ENCODE measurements at regions not wholly inside any gene's neighbourhood (a gene's known extent, or its start where the extent isn't known, plus 50 kb on each side); places are given as distances from the start of the nearest gene placed in this dataset.

DNA sequence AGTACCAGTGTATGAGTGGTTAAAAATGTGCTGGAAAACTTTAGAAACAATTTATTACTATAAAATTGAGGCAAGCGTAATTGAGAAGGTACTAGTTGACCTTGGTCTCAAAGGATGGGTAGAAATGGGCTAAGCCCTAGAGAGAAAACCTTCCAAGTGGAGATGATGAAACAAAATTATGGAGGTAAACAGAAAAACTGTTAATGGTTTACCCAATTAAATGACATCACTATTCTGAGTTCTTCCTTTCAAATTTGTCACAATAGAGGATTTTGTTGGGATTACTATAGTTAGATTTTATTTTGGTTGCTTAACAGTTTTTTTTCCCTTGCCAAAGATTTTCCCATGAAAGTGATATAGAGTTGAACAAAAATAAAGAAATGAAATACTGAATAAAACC is 1302.5 kb upstream of the TENM3 start:
- Histone ChIP-seq H3K4me3 (ENCODE audit: low read length) (no peak overlapping the region), H3K27me3 (ENCODE audit: control insufficient read depth, insufficient read depth, low read length) (no peaks in the 10 kb centered on the region), H3K9me3 (replicated peaks; ENCODE audit: low read length) (no peaks in the 10 kb centered on the region), H3K4me1 (ENCODE audit: control insufficient read depth, insufficient read depth, low read length) (no peaks in the 10 kb centered on the region), H3K9ac (ENCODE audit: low read depth, low read length) (no peak overlapping the region), H3K36me3 (ENCODE audit: insufficient read depth, low read length) (no peaks in the 10 kb centered on the region), H3K4me2 (ENCODE audit: low read length) (no peak overlapping the region)

DNA sequence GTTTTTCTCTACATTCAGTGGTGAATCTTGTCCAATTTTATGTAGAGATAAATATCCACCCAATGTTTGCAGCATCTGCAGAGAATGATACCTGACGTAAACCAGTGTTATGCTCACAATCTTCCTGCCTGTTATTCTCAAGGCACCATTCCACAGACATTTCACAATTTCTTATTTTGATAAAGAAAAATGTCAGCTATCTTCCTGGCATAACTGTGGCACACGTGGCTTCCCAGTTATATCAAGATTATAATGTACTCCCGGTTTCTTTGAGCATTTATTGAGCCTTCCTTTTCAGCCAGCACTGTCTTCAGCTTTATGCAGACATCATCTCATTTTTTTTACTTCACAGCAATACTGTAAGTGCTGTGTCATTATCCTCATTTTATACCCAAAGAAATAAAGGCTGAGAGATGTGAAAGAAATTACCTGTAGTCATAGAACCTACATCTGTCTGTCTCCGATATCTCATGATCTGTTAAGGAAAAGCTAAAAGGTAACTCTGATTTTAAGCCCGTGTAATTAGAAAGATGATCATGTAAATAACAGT is 1300.8 kb upstream of the TENM3 start:
- Histone ChIP-seq H3K9me3 (replicated peaks; ENCODE audit: low read length) (no peaks in the 10 kb centered on the region), H3K4me1 (ENCODE audit: control insufficient read depth, insufficient read depth, low read length) (no peaks in the 10 kb centered on the region), H3K4me2 (ENCODE audit: low read length) (no peak overlapping the region), H3K9ac (ENCODE audit: low read depth, low read length) (no peak overlapping the region), H3K36me3 (ENCODE audit: insufficient read depth, low read length) (no peaks in the 10 kb centered on the region), H3K27me3 (ENCODE audit: control insufficient read depth, insufficient read depth, low read length) (no peaks in the 10 kb centered on the region), H3K4me3 (ENCODE audit: low read length) (no peak overlapping the region)

- no peak overlapping the region for H3K4me2 ChIP-seq (ENCODE audit: low read length)
These were observed 1297.0 kb upstream of the TENM3 start for GRCh38 chr4:180946188-180946587.

GRCh38 chr4:180947425-180947824 is 1295.8 kb upstream of the TENM3 start:
- no peaks in the 10 kb centered on the region for H3K4me1 ChIP-seq (ENCODE audit: control insufficient read depth, insufficient read depth, low read length)
- no peaks in the 10 kb centered on the region for H3K9me3 ChIP-seq (replicated peaks; ENCODE audit: low read length)
- H3K36me3 ChIP-seq (ENCODE audit: insufficient read depth, low read length), result no peaks in the 10 kb centered on the region
- no peak overlapping the region for H3K4me2 ChIP-seq (ENCODE audit: low read length)
- H3K9ac ChIP-seq (ENCODE audit: low read depth, low read length), result no peak overlapping the region
- H3K4me3 ChIP-seq (ENCODE audit: low read length), result no peak overlapping the region
- H3K27me3 ChIP-seq (ENCODE audit: control insufficient read depth, insufficient read depth, low read length), result no peaks in the 10 kb centered on the region

More at GRCh38 chr4:180946188-180946587, 1297.0 kb upstream of the TENM3 start:
- no peaks in the 10 kb centered on the region for H3K4me1 ChIP-seq (ENCODE audit: control insufficient read depth, insufficient read depth, low read length)
- no peak overlapping the region for H3K4me3 ChIP-seq (ENCODE audit: low read length)
- H3K27me3 ChIP-seq (ENCODE audit: control insufficient read depth, insufficient read depth, low read length), result no peaks in the 10 kb centered on the region
- no peaks in the 10 kb centered on the region for H3K9me3 ChIP-seq (replicated peaks; ENCODE audit: low read length)
- no peaks in the 10 kb centered on the region for H3K36me3 ChIP-seq (ENCODE audit: insufficient read depth, low read length)
- H3K9ac ChIP-seq (ENCODE audit: low read depth, low read length), result no peak overlapping the region

DNA sequence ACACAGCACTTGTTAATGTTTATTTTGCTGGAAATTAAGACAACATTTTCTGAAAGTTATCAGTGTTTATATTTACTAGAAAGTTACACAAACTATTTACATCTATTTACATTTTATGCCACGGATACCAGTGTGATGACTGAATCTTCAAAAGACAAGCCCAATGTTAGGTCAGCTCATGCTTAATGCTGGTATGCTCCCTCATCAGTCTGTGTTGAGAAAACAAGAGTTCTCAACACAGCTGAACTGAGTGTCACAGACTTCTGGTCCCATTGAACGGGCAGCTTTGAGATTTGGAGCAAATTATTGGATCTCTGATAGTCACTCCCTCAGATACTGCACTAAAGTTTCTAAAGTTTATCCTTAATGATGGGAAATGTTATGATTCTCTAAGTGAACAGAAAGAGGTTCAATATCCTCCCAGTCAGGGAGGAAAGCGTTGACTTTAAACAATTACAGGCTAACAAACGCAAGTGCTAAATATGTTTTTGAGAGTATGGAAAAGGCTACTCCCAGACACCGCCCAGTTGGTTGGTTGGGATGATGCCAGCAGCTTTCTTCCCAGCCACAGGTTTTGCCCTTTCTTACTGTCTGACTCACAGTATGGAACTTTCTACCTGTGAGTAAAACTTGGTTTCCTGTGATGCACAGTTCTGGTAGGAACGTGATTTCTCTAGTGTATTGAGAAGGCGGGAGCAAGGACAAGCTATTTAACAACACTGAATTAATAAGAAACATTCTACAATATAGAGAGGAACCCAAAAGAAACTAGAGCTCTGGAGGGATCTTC is 1293.6 kb upstream of the TENM3 start:
- Histone ChIP-seq H3K4me2 (ENCODE audit: low read length) (no peak overlapping the region), H3K4me3 (ENCODE audit: low read length) (no peak overlapping the region), H3K36me3 (ENCODE audit: insufficient read depth, low read length) (no peaks in the 10 kb centered on the region), H3K27me3 (ENCODE audit: control insufficient read depth, insufficient read depth, low read length) (no peaks in the 10 kb centered on the region), H3K4me1 (ENCODE audit: control insufficient read depth, insufficient read depth, low read length) (no peaks in the 10 kb centered on the region), H3K9me3 (replicated peaks; ENCODE audit: low read length) (no peaks in the 10 kb centered on the region), H3K9ac (ENCODE audit: low read depth, low read length) (no peak overlapping the region)

DNA sequence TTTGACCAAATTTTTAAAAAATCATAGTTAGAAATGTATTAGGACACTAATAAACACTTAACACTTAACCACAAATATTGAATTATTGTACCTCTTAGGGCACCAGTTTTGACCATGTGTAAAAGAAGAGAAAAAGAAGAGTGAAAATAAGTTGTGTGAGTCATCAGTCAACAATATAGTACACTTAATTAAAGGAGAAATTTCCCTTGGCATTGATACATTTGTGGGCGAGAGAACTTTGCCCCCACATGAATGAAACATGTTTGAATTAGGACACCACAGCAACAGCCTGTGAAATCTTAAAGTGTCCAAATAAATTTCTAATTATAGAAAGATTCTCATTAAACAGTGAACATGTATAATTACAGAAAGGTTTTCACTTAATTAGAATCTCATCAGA is 1292.8 kb upstream of the TENM3 start:
- Histone ChIP-seq H3K36me3 (ENCODE audit: insufficient read depth, low read length) (no peaks in the 10 kb centered on the region), H3K4me2 (ENCODE audit: low read length) (no peak overlapping the region), H3K9ac (ENCODE audit: low read depth, low read length) (no peak overlapping the region), H3K4me3 (ENCODE audit: low read length) (no peak overlapping the region), H3K9me3 (replicated peaks; ENCODE audit: low read length) (no peaks in the 10 kb centered on the region), H3K27me3 (ENCODE audit: control insufficient read depth, insufficient read depth, low read length) (no peaks in the 10 kb centered on the region), H3K4me1 (ENCODE audit: control insufficient read depth, insufficient read depth, low read length) (no peaks in the 10 kb centered on the region)

- no peak overlapping the region for H3K4me3 ChIP-seq (ENCODE audit: low read length)
- H3K4me1 ChIP-seq (ENCODE audit: control insufficient read depth, insufficient read depth, low read length), result no peaks in the 10 kb centered on the region
These were observed 1291.9 kb upstream of the TENM3 start for GRCh38 chr4:180951312-180951711.

DNA sequence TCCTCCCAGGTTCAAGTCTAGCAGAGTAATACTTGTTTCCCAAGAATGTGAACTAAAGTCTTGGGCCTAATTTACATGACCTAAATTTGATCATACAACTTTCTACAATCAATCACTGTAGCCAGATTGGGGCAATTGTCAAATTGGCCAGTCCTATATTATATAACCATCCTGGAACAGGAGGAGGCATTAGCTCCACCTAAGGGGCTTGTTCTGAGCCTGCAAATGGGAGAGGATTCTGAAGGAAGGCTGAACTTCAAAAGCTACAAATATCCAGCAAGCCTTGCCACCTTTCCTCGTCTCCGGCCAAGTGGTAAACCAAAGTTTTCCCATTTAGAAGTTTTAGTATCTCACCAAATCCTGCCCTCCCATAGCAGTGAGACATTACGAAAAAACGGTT is 1289.6 kb upstream of the TENM3 start:
- H3K9ac ChIP-seq (ENCODE audit: low read depth, low read length), result no peak overlapping the region
- no peaks in the 10 kb centered on the region for H3K27me3 ChIP-seq (ENCODE audit: control insufficient read depth, insufficient read depth, low read length)
- H3K4me2 ChIP-seq (ENCODE audit: low read length), result no peak overlapping the region
- H3K4me1 ChIP-seq (ENCODE audit: control insufficient read depth, insufficient read depth, low read length), result no peaks in the 10 kb centered on the region
- no peaks in the 10 kb centered on the region for H3K9me3 ChIP-seq (replicated peaks; ENCODE audit: low read length)
- no peak overlapping the region for H3K4me3 ChIP-seq (ENCODE audit: low read length)
- H3K36me3 ChIP-seq (ENCODE audit: insufficient read depth, low read length), result no peaks in the 10 kb centered on the region

More at GRCh38 chr4:180951312-180951711, 1291.9 kb upstream of the TENM3 start:
- Histone ChIP-seq H3K9ac (ENCODE audit: low read depth, low read length) (no peak overlapping the region), H3K36me3 (ENCODE audit: insufficient read depth, low read length) (no peaks in the 10 kb centered on the region), H3K27me3 (ENCODE audit: control insufficient read depth, insufficient read depth, low read length) (no peaks in the 10 kb centered on the region), H3K4me2 (ENCODE audit: low read length) (no peak overlapping the region), H3K9me3 (replicated peaks; ENCODE audit: low read length) (no peaks in the 10 kb centered on the region)

- Histone ChIP-seq H3K4me3 (ENCODE audit: low read length) (no peak overlapping the region), H3K9me3 (replicated peaks; ENCODE audit: low read length) (no peaks in the 10 kb centered on the region), H3K4me2 (ENCODE audit: low read length) (no peak overlapping the region), H3K4me1 (ENCODE audit: control insufficient read depth, insufficient read depth, low read length) (no peaks in the 10 kb centered on the region), H3K9ac (ENCODE audit: low read depth, low read length) (no peak overlapping the region), H3K36me3 (ENCODE audit: insufficient read depth, low read length) (no peaks in the 10 kb centered on the region), H3K27me3 (ENCODE audit: control insufficient read depth, insufficient read depth, low read length) (no peaks in the 10 kb centered on the region)
These were observed 1282.3 kb upstream of the TENM3 start for GRCh38 chr4:180960743-180961401.

- Histone ChIP-seq H3K9me3 (replicated peaks; ENCODE audit: low read length) (no peaks in the 10 kb centered on the region), H3K4me2 (ENCODE audit: low read length) (no peak overlapping the region), H3K27me3 (ENCODE audit: control insufficient read depth, insufficient read depth, low read length) (no peaks in the 10 kb centered on the region), H3K4me1 (ENCODE audit: control insufficient read depth, insufficient read depth, low read length) (no peaks in the 10 kb centered on the region), H3K9ac (ENCODE audit: low read depth, low read length) (no peak overlapping the region), H3K4me3 (ENCODE audit: low read length) (no peak overlapping the region), H3K36me3 (ENCODE audit: insufficient read depth, low read length) (no peaks in the 10 kb centered on the region)
These were observed 1280.9 kb upstream of the TENM3 start for GRCh38 chr4:180962268-180962667.

DNA sequence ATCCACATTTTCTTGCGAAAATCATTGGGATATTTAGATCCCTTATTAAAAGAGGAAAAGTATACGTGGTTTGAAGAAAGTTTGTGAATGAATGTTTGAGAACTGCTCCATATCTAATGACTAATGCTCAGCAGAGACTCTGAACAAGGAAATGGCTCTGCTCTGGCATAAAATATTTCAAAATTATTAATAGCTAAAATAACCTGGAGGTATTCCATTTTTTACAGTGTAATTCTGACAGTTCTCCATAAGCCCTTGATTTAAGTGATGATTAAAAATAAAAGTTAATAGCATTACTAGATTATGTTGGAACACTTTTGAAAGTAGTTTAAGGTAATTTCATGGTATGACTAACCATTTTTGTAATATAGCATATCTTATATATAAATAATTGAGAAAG is 1276.9 kb upstream of the TENM3 start:
- H3K9me3 ChIP-seq (replicated peaks; ENCODE audit: low read length), result no peaks in the 10 kb centered on the region
- H3K9ac ChIP-seq (ENCODE audit: low read depth, low read length), result no peak overlapping the region
- H3K4me3 ChIP-seq (ENCODE audit: low read length), result no peak overlapping the region
- H3K4me2 ChIP-seq (ENCODE audit: low read length), result no peak overlapping the region
- no peaks in the 10 kb centered on the region for H3K4me1 ChIP-seq (ENCODE audit: control insufficient read depth, insufficient read depth, low read length)
- no peaks in the 10 kb centered on the region for H3K27me3 ChIP-seq (ENCODE audit: control insufficient read depth, insufficient read depth, low read length)
- H3K36me3 ChIP-seq (ENCODE audit: insufficient read depth, low read length), result no peaks in the 10 kb centered on the region
